ENCODE measurements at regions not wholly inside any gene's neighbourhood (a gene's known extent, or its start where the extent isn't known, plus 50 kb on each side); places are given as distances from the start of the nearest gene placed in this dataset.

DNA sequence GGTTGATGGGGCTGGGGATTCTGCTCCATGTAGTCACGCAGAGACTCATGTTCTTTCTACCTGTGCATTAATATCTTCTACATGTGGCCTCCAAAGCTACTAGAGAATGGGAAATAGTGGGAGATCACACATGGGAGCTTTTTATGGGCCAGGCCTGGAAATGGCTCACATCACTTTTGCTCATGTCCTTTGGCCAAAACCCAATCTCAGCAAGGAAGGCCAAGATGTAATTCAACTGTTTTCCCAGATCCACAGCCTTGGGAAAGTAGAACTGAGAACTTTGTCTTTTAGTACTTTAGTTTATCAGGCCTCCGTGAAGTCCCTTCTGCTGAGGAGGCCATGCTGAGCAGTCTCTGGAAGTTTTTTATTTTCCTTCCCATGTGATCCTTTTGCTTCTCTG lies 73.2 kb upstream of the SLC4A7 start:
- no peak for TF ChIP-seq POLR2A (IDR thresholded peaks at IDR 0.05)
- TF ChIP-seq, protein P1, sequence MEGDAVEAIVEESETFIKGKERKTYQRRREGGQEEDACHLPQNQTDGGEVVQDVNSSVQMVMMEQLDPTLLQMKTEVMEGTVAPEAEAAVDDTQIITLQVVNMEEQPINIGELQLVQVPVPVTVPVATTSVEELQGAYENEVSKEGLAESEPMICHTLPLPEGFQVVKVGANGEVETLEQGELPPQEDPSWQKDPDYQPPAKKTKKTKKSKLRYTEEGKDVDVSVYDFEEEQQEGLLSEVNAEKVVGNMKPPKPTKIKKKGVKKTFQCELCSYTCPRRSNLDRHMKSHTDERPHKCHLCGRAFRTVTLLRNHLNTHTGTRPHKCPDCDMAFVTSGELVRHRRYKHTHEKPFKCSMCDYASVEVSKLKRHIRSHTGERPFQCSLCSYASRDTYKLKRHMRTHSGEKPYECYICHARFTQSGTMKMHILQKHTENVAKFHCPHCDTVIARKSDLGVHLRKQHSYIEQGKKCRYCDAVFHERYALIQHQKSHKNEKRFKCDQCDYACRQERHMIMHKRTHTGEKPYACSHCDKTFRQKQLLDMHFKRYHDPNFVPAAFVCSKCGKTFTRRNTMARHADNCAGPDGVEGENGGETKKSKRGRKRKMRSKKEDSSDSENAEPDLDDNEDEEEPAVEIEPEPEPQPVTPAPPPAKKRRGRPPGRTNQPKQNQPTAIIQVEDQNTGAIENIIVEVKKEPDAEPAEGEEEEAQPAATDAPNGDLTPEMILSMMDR (IDR thresholded peaks at IDR 0.05) = no peak

Measured in uterus (tissue), 2 donors.